Transverse colon (tissue), 4 donors: ENCODE measurements at regions not wholly inside any gene's neighbourhood (a gene's known extent, or its start where the extent isn't known, plus 50 kb on each side); places are given as distances from the start of the nearest gene placed in this dataset.

ENCODE experiments used
- DNase-seq: peaks from one replicate; pipeline ENCODE4 v3.0.0-alpha.2; 2019
- H3K27ac ChIP-seq, 4 donors: fragments of 200-600 bp; sonication (generic); 2 replicates each; pipeline ENCODE4 v1.5.1; 2016 to 2018; ENCODE audit warnings: inconsistent platforms in 4 of 4
- H3K27me3 ChIP-seq: fragments of 200-600 bp; sonication (generic); 2 replicates; pipeline ENCODE4 v1.5.1; 2017; ENCODE audit warnings: inconsistent platforms
- H3K36me3 ChIP-seq, 4 donors: fragments of 200-600 bp; sonication (generic); 2 replicates each; pipeline ENCODE4 v1.5.1; 2017 to 2019; ENCODE audit warnings: inconsistent platforms in 4 of 4
- H3K4me1 ChIP-seq, 4 donors: fragments of 200-600 bp; sonication (generic); 2 replicates each; pipeline ENCODE4 v1.5.1; 2017 to 2020; ENCODE audit warnings: inconsistent platforms in 4 of 4
- H3K4me3 ChIP-seq, 4 donors: fragments of 200-600 bp; sonication (generic); 1 replicate in 1 of 4; 2 replicates in 3 of 4; pipeline versions ENCODE4 v1.5.1 to v1.6.1; 2017 to 2019; ENCODE audit warnings: inconsistent platforms in 4 of 4
- H3K9me3 ChIP-seq, 2 donors: fragments of 200-600 bp; sonication (generic); 2 replicates each; pipeline ENCODE4 v1.5.1; 2017 to 2019; ENCODE audit warnings: inconsistent platforms in 2 of 2
- CTCF ChIP-seq, 5 experiments: fragments of 200-600 bp in 3 of 5; fragments of 450-650 bp in 2 of 5; sonication (generic) in 3 of 5; IDR thresholded peaks; 1 replicate in 2 of 5; 2 replicates in 3 of 5; pipeline ENCODE4 v1.5.1; 2016 to 2017; ENCODE audit warnings: antibody characterized with exemption in 5 of 5, inconsistent platforms in 3 of 5, mild to moderate bottlenecking in 2 of 5, moderate library complexity in 1 of 5
- EP300 ChIP-seq: sonication (generic); formaldehyde crosslinking; IDR thresholded peaks from one replicate; pipeline ENCODE4 v1.6.1; 2017; ENCODE audit warnings: antibody characterized with exemption, low read depth
- POLR2A ChIP-seq: fragments of 450-650 bp; IDR thresholded peaks from one replicate; pipeline ENCODE4 v1.6.1; 2016; ENCODE audit warnings: antibody characterized with exemption, mild to moderate bottlenecking, moderate library complexity
- POLR2AphosphoS5 ChIP-seq, 3 donors: sonication (generic); formaldehyde crosslinking; IDR thresholded peaks; one replicate each; pipeline ENCODE4 v1.6.1; 2016; ENCODE audit warnings: antibody characterized with exemption in 3 of 3
- WGBS, 2 donors: methylation state at CpG; one replicate each; pipeline ENCODE4 v1.1.5; 2018; ENCODE audit warnings: low coverage in 1 of 2; 5-methylcytosine and 5-hydroxymethylcytosine counted together
- in situ Hi-C, 4 donors: fragments of 200-750 bp; cut with MboI; loops; one replicate each; pipeline versions ENCODE4 v1.15.0 to v1.15.1; 2017; ENCODE audit warnings: low sequenced_read_pairs in 3 of 4, low pct_ligation_motif_present in 1 of 4, low pct_unique_long_range_greater_than_20kb in 1 of 4
- intact Hi-C: fragments of 100-400 bp; cut with DNase I; formaldehyde crosslinking; loops from one replicate; pipeline ENCODE4 v1.15.1; 2023; ENCODE audit warnings: low total_unique reads

DNA sequence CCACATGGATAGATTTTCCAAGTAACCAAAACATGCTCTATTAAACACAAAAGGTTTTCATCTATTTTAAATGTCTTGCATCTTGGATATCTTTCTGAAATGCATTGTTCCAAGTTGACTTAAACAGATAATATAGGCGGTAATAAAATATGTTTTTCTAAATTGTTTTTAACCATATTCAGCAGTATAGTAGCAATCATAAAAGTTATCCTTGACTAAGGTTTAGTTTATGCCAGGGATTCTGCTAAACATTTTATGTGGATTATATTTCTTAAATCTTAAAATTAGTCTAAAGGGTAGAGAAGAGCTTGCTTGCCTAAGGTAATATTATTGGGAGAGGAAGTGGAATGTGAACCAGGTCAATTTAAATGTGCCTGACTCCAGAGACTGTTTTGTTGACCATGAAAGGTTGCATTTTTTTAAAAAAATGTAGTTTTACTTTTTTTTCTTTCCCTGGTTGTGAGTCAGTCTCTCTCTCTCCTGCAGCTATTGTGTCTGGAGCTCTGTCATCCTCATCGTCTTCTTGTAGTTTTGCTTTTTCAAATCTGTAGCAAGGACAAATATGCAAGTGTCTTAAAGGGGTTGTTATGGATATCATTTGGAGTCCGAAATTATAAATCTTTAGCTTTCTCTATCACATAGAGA is 309.1 kb upstream of the COL3A1 start:
- WGBS, 2 donors: 66 to 73% methylated on average over 3 of the region's 3 CpGs
- in situ Hi-C loops (no loop called here), intact Hi-C loops (no loop called here)
- DNase-seq: no peak
- H3K27me3 ChIP-seq: no peaks in the 10 kb centered on the region
- TF ChIP-seq POLR2A (no peak), CTCF (IDR thresholded peaks at IDR 0.05) (no peak), POLR2AphosphoS5 (IDR thresholded peaks at IDR 0.05) (no peak), EP300 (no peak)
- H3K36me3 ChIP-seq: no peaks in the 10 kb centered on the region
- H3K4me3 ChIP-seq: no peak overlapping the region
- H3K27ac ChIP-seq: no peak overlapping the region
- no peaks in the 10 kb centered on the region for H3K9me3 ChIP-seq
- H3K4me1 ChIP-seq: peaks cover 0 to 3% (median 0%) of the 10 kb centered on the region in 4 donors

- H3K9me3 ChIP-seq: no peaks in the 10 kb centered on the region
- H3K36me3 ChIP-seq: no peaks in the 10 kb centered on the region
- intact Hi-C loops (no loop called here), in situ Hi-C loops (no loop called here)
- no peak overlapping the region for H3K27ac ChIP-seq
- DNase-seq: no peak
- no peak overlapping the region for H3K4me3 ChIP-seq
- peaks cover 0 to 3% (median 0%) of the 10 kb centered on the region in 4 donors for H3K4me1 ChIP-seq
- no peaks in the 10 kb centered on the region for H3K27me3 ChIP-seq
- TF ChIP-seq EP300: no peak
- no peak for TF ChIP-seq CTCF (IDR thresholded peaks at IDR 0.05)
- no peak for TF ChIP-seq POLR2AphosphoS5 (IDR thresholded peaks at IDR 0.05)
- no peak for TF ChIP-seq POLR2A
Observed at GRCh38 chr2:188665727-188666304, 308.4 kb upstream of the COL3A1 start.

DNA sequence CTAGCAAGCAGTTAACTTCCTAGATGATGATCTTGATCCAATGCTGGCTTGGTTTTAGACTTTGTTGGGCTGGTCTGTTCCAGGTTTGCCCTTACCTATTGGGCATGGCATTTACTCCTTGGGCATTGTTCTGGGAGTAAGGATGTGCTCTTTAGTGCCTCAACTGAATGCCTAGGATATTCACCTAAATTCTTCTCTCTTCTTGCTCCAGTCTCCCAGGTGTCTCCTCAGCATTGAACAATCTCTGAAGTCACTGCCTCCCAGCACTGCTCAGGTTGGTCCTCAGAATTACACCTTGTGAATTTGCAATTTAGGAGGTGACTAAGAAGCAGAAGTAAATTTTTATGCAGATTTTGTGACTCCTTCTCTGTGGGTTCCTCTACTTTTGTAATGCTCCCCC is 307.7 kb upstream of the COL3A1 start:
- TF ChIP-seq EP300: no peak
- TF ChIP-seq CTCF (IDR thresholded peaks at IDR 0.05): no peak
- no peak for TF ChIP-seq POLR2AphosphoS5 (IDR thresholded peaks at IDR 0.05)
- no peak for TF ChIP-seq POLR2A
- Histone ChIP-seq H3K27ac (no peak overlapping the region), H3K4me1 (peaks cover 0 to 3% (median 0%) of the 10 kb centered on the region in 4 donors), H3K36me3 (no peaks in the 10 kb centered on the region), H3K9me3 (no peaks in the 10 kb centered on the region), H3K27me3 (no peaks in the 10 kb centered on the region), H3K4me3 (no peak overlapping the region)
- in situ Hi-C loops (no loop called here), intact Hi-C loops (no loop called here)
- no peak for DNase-seq

DNA sequence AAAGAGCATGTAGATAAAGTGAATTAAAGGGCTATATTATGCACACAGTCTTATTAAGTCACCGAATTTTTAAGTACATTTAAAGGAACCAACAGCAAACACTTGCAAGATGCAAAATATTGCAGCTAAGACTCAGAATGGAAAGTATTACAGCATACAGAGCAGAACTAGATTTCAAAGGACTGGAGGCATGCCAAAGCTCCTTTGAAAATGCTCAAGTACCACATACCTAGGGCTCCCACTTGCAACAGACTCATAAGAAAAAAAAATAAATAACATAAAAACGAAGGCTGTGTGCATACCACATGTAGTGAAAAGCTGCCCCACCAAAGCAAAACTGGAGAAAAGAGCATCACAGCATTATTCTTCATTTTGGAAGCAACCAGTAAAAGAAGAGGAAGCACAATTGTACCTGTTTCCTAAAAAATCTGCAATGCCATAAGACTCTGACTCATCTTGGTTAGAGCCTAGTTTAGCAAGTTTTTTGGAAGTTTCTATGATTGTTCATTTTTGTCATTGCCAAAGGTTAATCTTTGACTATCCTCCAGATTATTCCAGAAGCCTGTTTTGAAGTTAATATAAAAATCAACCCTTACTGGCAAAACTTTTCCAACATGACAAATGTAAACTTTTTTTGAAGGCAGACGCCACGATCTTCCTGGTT is 306.0 kb upstream of the COL3A1 start:
- in situ Hi-C loops: no loop called here
- Histone ChIP-seq H3K27me3 (no peaks in the 10 kb centered on the region), H3K36me3 (no peaks in the 10 kb centered on the region), H3K4me3 (no peak overlapping the region), H3K9me3 (no peaks in the 10 kb centered on the region), H3K4me1 (peaks cover 0 to 3% (median 0%) of the 10 kb centered on the region in 4 donors), H3K27ac (no peak overlapping the region)
- no peak for DNase-seq
- intact Hi-C loops: no loop called here
- no peak for TF ChIP-seq CTCF (IDR thresholded peaks at IDR 0.05)
- WGBS, 2 donors: 56 to 73% methylated on average over 4 of the region's 4 CpGs
